Kidney epithelial cell (primary cell): ENCODE measurements at regions not wholly inside any gene's neighbourhood (a gene's known extent, or its start where the extent isn't known, plus 50 kb on each side); places are given as distances from the start of the nearest gene placed in this dataset.

Experiments
- DNase-seq: peaks from one replicate; pipeline ENCODE4 v3.0.0-alpha.2; 2010; ENCODE audit warnings: low read depth
- H3K27me3 ChIP-seq: 2 replicates; pipeline ENCODE4 v1.6.0; 2011; ENCODE audit warnings: low read length; ENCODE audit not compliant: control insufficient read depth, insufficient read depth
- H3K36me3 ChIP-seq: 2 replicates; pipeline ENCODE4 v1.5.1; 2011; ENCODE audit warnings: low read length; ENCODE audit not compliant: control insufficient read depth, insufficient read depth
- H3K4me3 ChIP-seq: 2 replicates; pipeline ENCODE4 v1.5.1; 2011; ENCODE audit warnings: low read depth, mild to moderate bottlenecking, control low read depth, low read length
- CTCF ChIP-seq: IDR thresholded peaks from 2 replicates; pipeline ENCODE4 v1.5.1; 2011; ENCODE audit warnings: mild to moderate bottlenecking, moderate library complexity, low read length, control low read depth, inconsistent platforms; ENCODE audit not compliant: insufficient read depth, poor library complexity, severe bottlenecking

DNA sequence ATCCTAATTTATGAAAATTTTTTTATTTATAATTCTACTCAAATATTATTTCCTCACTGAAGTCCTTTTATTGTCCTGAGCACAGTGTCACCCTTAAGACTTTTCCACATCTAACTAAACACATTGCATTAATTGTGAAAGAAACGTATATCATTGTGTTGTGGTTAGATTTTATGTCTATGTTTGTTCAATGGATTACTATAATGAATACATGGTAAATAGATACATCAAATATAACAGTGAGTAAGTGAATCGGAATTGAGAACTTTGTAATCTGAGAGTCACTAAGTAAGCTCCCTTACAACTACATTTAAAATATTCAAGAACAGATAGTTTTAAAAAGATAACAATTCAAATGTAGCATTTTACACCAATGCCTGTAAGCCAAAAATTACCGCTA, 417.6 kb upstream of the PCDH20 start:
- DNase-seq, result no peak
- TF ChIP-seq CTCF, result no peak

GRCh38 chr13:61831026-61831425, 415.4 kb upstream of the PCDH20 start:
- DNase-seq, result no peak
- H3K4me3 ChIP-seq, result no peak overlapping the region
- H3K36me3 ChIP-seq, result no peaks in the 10 kb centered on the region
- TF ChIP-seq CTCF, result no peak
- H3K27me3 ChIP-seq, result no peaks in the 10 kb centered on the region

More for the DNA sequence above, 417.6 kb upstream of the PCDH20 start:
- Histone ChIP-seq H3K36me3 (no peaks in the 10 kb centered on the region), H3K27me3 (no peaks in the 10 kb centered on the region), H3K4me3 (no peak overlapping the region)

DNA sequence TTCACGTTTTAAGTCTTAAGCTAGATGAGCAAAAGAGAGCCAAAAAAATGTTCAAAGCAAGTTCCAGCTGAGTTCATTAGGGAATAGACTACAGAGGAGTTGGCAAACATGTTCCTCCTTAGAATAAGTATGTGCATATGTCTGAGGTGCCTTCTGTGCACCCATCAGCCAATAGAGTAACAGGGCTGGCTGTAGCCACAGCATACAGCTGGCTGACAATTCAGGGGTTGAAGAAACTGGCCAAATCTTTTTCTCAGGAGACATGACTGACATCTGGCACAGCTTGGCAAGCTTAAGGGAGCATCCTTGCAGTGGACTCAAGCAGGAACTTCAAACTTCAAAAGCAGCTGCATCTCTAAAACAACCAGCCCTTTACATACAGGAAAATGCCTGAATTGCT, 414.8 kb upstream of the PCDH20 start:
- H3K4me3 ChIP-seq, result no peak overlapping the region
- no peaks in the 10 kb centered on the region for H3K27me3 ChIP-seq
- no peaks in the 10 kb centered on the region for H3K36me3 ChIP-seq
- no peak for TF ChIP-seq CTCF
- no peak for DNase-seq

GRCh38 chr13:61824168-61824567, 408.5 kb upstream of the PCDH20 start:
- no peak overlapping the region for H3K4me3 ChIP-seq
- DNase-seq, result no peak
- H3K27me3 ChIP-seq, result no peaks in the 10 kb centered on the region
- no peaks in the 10 kb centered on the region for H3K36me3 ChIP-seq
- TF ChIP-seq CTCF, result no peak

- no peak for TF ChIP-seq CTCF
- H3K27me3 ChIP-seq, result no peaks in the 10 kb centered on the region
- DNase-seq, result no peak
- H3K4me3 ChIP-seq, result no peak overlapping the region
- H3K36me3 ChIP-seq, result no peaks in the 10 kb centered on the region
Observed at GRCh38 chr13:61812286-61812685, 396.6 kb upstream of the PCDH20 start.

DNA sequence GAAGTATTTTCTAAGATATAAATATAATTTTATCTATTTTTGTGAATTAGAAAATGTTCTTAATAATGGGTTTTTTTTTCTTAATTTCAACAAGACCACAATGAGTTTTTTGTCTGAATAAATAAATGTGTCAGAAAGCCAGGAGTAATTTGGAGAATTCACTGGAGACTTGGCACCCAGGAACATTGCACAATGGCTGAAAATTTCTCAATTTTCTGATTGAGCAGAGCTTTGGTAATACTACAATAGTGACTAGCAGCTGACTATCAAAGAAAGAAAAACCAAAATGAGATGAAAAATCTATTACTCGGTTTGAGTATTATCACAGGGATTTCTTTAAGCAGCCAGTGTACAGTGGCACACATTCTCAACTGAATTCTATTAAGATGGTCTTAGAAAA, 394.4 kb upstream of the PCDH20 start:
- Histone ChIP-seq H3K4me3 (no peak overlapping the region), H3K27me3 (no peaks in the 10 kb centered on the region), H3K36me3 (no peaks in the 10 kb centered on the region)
- DNase-seq, result no peak
- no peak for TF ChIP-seq CTCF
